ENCODE measurements at regions not wholly inside any gene's neighbourhood (a gene's known extent, or its start where the extent isn't known, plus 50 kb on each side); places are given as distances from the start of the nearest gene placed in this dataset.

GRCh38 chr18:39574897-39575296 lies 2009.3 kb upstream of the CELF4 start:
- no peak for TF ChIP-seq L3MBTL2 (conservative IDR thresholded peaks at IDR 0.05)
- TF ChIP-seq FOXK2 (IDR thresholded peaks at IDR 0.05) = no peak
- no peak for TF ChIP-seq SP1 (IDR thresholded peaks at IDR 0.05)
- TF ChIP-seq ARNT (IDR thresholded peaks at IDR 0.05) = no peak
- TF ChIP-seq FOXM1 (IDR thresholded peaks at IDR 0.05; ENCODE audit: borderline replicate concordance) = no peak
- no peak for TF ChIP-seq LEF1 (IDR thresholded peaks at IDR 0.05; ENCODE audit: borderline replicate concordance)
- TF ChIP-seq HDGF (IDR thresholded peaks at IDR 0.05; ENCODE audit: borderline replicate concordance) = no peak
- TF ChIP-seq TARDBP (IDR thresholded peaks at IDR 0.05) = no peak
- no peak for TF ChIP-seq FOXA1 (IDR thresholded peaks at IDR 0.05)
- no peak for TF ChIP-seq PKNOX1 (IDR thresholded peaks at IDR 0.05)
- TF ChIP-seq CTBP1 (IDR thresholded peaks at IDR 0.05; ENCODE audit: borderline replicate concordance) = no peak

Measured in HEK293T (cell line).